Nucleus accumbens (tissue), 56 donors: ENCODE measurements at regions not wholly inside any gene's neighbourhood (a gene's known extent, or its start where the extent isn't known, plus 50 kb on each side); places are given as distances from the start of the nearest gene placed in this dataset.
"Not testable (repeated sequence)": the region's sequence is repeated elsewhere in the genome, so short reads cannot be mapped to it uniquely, and the experiment has no call there.

Source experiments
- DNase-seq, 56 donors: peaks; one replicate each; lab custom pipeline; 2025; lab: John Stamatoyannopoulos, UW

GRCh38 chrX:15127010-15127409 is 142.9 kb downstream of the ASB9 start:
- DNase-seq = no peak

DNA sequence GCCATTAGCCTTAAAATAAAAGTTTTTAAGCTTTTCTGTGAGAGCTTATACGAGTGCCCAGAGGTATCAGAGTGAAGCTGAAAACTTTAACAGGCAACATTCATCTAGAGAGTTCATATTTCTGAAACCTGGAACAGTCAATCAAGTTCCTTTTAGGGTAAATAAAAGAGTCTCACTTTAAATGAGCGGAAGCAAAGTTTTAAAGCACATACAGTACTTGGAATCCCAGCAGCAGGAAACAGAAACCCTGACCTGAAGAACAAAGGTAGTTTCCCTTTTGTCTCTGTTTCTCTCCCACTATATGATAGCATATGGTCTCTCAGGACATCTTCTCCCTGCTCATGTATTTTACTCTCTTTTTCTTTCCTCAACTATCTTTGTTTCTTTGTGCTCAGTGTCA is 153.0 kb downstream of the ASB9 start:
- no peak for DNase-seq

DNA sequence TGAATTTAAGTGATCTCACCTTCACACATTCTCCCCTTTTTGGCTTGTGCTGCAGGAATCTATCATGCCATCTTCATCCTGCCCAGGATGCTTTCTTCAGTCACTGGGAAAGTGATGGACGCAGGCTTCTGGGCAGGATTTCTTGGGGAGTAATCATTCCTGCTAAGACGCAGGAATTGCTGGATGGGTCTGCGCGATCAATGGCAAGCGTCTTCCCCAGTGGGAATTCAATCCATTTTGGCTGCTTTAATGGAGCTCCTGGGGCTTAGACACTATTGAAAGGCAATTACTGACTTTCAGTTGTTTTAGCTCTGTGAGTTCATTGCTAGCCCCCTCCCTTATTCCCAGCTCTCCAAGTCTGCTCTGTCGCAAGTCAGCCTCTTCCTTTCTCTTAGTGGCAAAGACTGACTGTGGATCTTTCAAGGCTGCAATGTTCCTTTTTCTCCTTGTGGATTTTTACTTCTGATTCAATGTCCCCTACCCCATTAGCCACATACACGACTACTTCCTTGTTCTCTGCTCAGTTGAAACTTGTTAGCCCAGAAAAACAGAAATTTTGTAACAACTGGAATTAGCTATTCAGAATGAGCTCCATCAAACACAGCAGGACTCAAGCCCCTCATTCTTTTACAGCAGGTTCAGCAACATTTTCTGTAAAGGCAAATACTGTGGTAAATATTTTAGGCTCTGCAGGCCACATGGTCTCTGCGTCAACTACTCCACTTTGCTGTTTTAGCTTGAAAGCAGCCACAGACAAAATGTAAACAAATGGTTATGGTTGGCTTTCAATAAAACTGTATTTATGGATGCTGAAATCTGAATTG is 154.9 kb downstream of the ASB9 start:
- DNase-seq = no peak

DNA sequence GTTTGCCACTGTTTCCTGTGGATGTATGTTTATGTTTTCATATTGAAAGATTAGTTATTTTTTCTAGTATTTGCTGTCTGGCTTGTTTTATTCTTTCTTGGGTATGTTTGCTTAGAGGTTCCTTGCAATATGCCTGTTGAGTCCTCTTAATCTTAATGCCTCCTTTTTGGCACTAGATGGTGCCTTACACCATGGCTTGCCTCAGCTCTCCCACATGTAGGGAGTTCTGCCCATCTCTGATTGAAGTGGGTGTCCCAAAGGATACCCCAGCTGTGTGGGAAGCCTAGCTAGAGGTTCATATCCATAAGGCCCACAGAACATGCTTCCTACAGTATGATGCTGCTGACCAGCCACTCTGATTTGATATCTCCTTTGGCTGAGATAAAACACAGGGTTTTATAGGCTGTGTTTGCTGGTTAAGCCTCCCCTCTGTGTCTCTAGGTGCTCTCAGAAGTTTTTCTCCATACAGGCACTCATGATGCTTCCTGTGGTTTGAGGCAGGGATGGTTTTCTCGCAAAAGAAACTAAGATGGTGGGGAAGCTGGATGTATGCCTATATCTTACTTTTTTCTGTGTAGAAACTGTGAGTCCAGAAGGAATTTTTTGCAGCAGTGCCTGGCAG is 162.4 kb downstream of the ASB9 start:
- DNase-seq = no peak

GRCh38 chrX:15098505-15098904 is 171.4 kb downstream of the ASB9 start:
- DNase-seq = no peak

GRCh38 chrX:15087747-15088146 is 182.1 kb downstream of the ASB9 start:
- DNase-seq = no peak

- no peak for DNase-seq
Measured at GRCh38 chrX:15073313-15073712, 196.6 kb downstream of the ASB9 start.

GRCh38 chrX:15072880-15073279 is 197.0 kb downstream of the ASB9 start:
- DNase-seq = no peak

DNA sequence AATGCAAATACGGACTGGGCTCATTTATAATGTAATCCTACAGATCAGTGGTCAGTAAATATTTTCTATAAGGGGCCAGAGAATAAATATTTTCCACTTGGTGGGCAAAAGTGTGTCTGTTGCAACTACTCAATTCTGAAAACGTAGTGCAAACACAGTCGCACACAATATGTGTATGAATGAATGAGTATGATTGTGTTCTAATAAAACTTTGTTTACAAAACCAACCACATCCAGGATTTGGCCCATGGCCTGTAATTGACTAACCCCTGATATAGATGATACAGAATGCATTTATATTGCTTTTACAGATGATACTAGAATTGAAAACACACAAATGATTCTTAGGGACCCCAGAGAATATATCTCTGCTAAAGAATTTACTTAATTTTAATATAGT is 197.6 kb downstream of the ASB9 start:
- DNase-seq = no peak

DNA sequence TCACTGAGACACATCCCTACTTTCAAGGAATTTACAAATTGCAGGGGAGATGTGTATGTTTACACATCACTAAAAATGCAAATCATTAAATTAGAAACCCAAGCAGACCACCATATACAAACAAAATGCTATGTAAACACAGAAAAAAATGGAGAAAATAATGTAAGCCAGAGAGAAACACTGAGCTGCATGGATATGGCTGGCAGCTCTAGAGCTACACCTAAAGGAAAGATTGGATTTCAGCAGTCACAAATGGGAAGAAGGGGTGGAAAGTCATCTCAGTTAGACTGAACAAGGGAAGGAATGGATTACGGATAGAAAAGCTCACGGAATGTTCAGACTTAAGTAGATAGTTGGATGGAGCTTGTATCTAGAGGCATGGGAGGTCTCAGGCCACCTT is 186.3 kb downstream of the MOSPD2 start:
- no peak for DNase-seq

DNA sequence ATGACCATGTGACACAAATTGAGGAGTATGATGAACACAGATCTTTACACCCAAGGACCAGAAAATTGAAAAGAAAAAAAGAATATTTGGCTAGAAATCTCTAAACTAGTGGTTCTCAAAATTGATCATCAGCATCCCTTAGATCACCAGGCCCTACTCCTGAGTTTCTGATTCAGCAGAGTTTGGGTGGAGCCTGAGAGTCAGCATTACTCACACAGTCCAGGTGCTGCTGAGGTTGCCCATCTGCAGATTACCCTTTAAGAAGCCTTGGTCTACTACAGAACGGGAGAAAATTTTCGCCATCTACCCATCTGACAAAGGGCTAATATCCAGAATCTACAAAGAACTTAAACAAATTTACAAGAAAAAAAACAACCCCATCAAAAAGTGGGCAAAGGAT is 182.8 kb downstream of the MOSPD2 start:
- no peak for DNase-seq

DNA sequence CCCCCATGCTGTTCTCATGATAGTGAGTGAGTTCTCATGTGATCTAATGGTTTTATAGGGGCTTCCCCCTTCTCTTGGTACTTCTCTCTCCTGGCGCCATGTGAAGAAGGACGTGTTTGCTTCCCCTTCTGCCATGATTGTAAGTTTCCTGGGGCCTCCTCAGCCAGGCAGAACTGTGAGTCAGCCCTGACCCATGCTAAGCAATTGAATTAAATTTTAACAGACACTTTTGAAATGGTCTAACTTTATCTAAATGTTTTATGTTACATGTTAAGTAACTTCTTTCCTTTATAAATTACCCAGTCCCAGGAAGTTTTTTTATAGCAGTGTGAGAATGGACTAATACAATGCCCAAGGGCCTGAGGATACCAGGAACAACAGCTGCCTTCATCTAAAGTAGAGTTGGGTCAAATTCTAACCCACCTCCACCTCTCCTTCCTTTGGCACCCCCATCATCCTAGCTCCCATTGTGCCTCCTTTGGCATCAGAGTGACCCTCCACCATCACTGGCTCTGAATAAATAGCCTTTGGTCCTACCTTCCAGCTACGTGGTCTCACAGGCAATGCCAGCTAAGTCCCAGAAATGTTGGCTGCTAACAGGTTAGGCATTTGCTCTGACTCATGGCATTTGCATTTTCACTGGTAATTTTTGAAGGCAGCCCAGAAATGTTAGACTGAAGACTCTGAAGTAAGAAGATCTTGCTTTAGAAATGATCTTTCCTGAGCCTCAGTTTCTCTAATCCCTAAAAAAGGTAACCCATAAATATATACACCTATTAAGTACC is 182.1 kb downstream of the MOSPD2 start:
- DNase-seq = no peak

- no peak for DNase-seq
Measured at GRCh38 chrX:15050395-15050794, 177.2 kb downstream of the MOSPD2 start.

GRCh38 chrX:15043538-15043937 is 170.3 kb downstream of the MOSPD2 start:
- DNase-seq = no peak

DNA sequence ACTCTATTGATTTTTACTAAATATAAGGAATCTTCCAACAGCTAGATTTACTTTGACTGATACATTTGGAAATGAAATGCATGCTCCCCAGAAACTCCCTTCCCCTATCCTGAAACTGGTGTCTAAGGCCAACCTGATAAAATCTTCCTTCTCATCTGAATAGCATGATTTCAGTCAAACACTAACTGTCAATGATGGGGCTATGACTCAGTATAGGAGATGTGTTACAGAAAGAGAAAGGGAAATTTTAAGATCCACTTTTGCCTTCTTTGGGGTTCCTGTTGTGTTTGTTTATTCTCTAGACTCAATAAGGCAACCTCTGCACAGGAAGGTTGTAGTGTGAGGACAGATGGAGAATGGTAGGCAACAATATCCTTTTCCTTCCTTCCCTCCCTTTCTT is 160.7 kb downstream of the MOSPD2 start:
- DNase-seq = no peak

DNA sequence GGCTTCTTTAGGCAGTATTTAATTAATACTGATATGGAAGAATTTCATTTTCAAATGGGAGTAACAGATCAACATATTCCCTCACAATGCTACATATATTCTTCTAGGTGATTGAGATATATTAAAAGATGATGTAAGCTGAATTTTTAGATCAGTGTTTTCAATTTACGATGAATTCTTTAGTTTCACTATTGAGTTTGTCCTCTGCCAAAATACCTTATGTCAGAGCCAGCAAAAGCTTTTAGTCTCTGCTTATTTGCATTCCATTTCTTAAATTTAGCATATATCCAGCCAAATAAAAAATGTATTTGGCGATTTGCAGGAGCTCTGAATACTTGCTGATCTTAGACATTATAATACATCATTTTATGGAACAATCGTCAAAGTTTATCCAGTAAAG is 144.3 kb downstream of the MOSPD2 start:
- no peak for DNase-seq

DNA sequence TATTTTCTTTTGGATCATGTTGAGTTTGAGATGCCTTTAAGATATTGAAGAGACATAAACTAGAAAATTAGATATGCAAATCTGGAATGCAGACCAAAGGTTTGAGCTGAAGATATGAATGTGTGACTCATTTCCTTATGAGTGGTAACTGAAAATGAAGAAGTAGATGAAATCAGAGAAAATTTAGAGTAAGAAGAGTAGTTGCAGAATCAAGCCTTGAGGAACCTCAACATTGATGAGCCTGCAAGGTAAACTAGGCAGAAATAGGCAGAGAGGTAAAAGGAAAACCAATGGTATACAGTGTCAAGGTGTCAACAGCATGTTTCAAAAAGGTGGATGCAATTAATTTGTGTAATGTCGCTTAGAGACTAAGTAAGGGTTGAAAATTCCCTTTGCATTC is 142.8 kb downstream of the MOSPD2 start:
- no peak for DNase-seq

- DNase-seq = no peak
Measured at GRCh38 chrX:15014281-15014680, 141.1 kb downstream of the MOSPD2 start.

GRCh38 chrX:15013461-15013860 is 140.2 kb downstream of the MOSPD2 start:
- no peak for DNase-seq

GRCh38 chrX:14997271-14997670 is 124.0 kb downstream of the MOSPD2 start:
- peak in 11 of 56 donors; percentile 0 to 5 (median 1) for DNase-seq

DNA sequence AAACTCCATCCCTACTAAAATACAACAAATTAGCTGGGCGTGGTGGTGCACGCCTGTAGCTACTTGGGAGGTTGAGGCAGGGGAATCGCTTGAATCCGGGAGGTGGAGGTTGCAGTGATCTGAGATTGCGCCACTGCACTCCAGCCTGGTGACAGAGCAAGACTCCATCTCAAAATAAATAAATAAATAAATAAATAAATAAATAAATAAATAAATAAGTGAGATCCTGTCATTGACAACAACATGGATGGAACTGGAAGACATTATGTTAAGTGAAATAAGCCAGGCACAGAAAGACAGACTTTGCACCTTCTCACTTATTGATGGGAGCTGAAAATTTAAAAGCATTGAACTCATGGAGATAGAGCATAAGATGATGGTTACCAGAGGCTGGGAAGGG is 111.2 kb downstream of the MOSPD2 start:
- not testable (repeated sequence) for DNase-seq
